ENCODE measurements at regions not wholly inside any gene's neighbourhood (a gene's known extent, or its start where the extent isn't known, plus 50 kb on each side); places are given as distances from the start of the nearest gene placed in this dataset.
"Not testable (repeated sequence)": the region's sequence is repeated elsewhere in the genome, so short reads cannot be mapped to it uniquely, and the experiment has no call there.

DNA sequence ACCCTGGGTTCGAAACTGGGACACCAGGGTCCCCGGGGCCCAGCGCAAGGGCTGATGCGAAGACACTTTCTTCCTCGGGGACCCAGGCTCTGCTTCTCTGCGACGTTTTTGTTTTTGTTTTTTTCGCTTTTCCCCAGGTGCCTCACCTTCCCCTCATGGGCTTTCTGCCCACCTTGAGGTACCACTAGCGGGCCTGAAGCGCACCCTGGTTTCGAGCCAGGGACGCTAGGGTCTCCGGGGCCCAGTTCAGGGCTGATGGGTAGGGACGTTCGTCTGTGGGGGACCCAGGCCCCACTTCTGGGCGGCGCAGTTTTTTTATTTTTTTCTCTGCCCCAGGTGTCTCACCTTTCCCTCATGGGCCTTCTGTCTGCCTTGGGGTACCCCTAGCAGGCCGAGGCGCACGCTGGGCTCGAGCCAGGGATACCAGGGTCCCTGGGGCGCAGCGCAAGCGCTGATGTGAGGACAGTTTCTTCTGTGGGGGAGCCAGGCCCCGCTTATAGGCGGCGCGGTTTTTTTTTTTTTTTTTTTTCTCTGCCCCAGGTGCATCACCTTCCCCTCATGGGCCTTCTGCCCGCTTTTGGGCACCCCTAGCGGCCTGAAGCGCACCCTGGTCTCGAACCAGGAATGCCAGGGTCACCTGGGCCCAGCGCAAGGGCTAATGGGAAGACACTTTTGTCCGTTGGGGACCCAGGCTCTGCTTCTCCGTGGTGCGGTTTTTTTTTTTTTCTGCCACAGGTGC is 166.8 kb upstream of the ZNG1F start:
- H3K27me3 ChIP-seq (ENCODE audit: control insufficient read depth, insufficient read depth, low read length); DNase-seq; H3K36me3 ChIP-seq (ENCODE audit: control insufficient read depth, insufficient read depth, low read length); H3K9me3 ChIP-seq (ENCODE audit: control insufficient read depth, insufficient read depth, low read length); H3K36me3 Mint-ChIP-seq; H3K27ac Mint-ChIP-seq; H3K27me3 Mint-ChIP-seq (ENCODE audit: low read depth in 2 of 2); H3K9me3 Mint-ChIP-seq; intact Hi-C loops (cut with micrococcal nuclease); H3K27ac ChIP-seq (ENCODE audit: low read length); ATAC-seq; H3K4me3 ChIP-seq (ENCODE audit: low read length): not testable (repeated sequence)
- peaks cover 6 to 16% of the 10 kb centered on the region in 2 donors for H3K4me1 Mint-ChIP-seq
- peaks cover 20% of the 10 kb centered on the region for H3K4me1 ChIP-seq (ENCODE audit: control insufficient read depth, insufficient read depth, low read length)
- no CpG with 5 or more reads among the region's 36 CpGs for WGBS (ENCODE audit: insufficient coverage)
- H3K4me3 Mint-ChIP-seq, result peak overlapping the region; percentile 69

DNA sequence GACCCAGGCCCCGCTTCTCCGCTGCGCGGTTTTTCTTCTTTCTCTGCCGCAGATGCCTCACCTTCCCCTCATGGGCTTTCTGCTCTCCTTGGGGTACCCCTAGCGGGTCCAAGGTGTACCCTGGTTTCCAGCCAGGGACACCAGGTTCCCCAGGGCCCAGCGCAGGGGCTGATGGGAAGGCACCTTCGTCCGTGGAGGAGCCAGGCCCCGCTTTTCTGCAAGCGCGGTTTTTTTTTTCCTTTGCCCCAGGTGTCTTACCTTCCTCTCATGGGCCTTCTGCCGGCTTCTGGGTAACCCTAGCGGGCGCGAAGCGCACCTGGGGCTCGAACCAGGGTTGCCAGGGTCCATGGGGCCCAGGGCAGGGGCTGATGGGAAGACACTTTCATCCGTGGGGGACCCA is 165.9 kb upstream of the ZNG1F start:
- peak in 1 of 2 donors; percentile 33 for DNase-seq
- intact Hi-C loops (cut with micrococcal nuclease); H3K9me3 ChIP-seq (ENCODE audit: control insufficient read depth, insufficient read depth, low read length); H3K27ac ChIP-seq (ENCODE audit: low read length); H3K36me3 ChIP-seq (ENCODE audit: control insufficient read depth, insufficient read depth, low read length); H3K9me3 Mint-ChIP-seq; H3K27me3 Mint-ChIP-seq (ENCODE audit: low read depth in 2 of 2); H3K36me3 Mint-ChIP-seq; ATAC-seq; H3K27me3 ChIP-seq (ENCODE audit: control insufficient read depth, insufficient read depth, low read length): not testable (repeated sequence)
- WGBS (ENCODE audit: insufficient coverage), result no CpG with 5 or more reads among the region's 19 CpGs
- Histone ChIP-seq H3K4me3 (ENCODE audit: low read length) (peak overlapping the region; percentile 13), H3K4me1 (ENCODE audit: control insufficient read depth, insufficient read depth, low read length) (peaks cover 20% of the 10 kb centered on the region)
- Mint-ChIP-seq H3K27ac (peak overlapping the region in 1 of 2 donors; percentile 70), H3K4me3 (peak overlapping the region; percentile 79), H3K4me1 (peaks cover 6 to 16% of the 10 kb centered on the region in 2 donors)

DNA sequence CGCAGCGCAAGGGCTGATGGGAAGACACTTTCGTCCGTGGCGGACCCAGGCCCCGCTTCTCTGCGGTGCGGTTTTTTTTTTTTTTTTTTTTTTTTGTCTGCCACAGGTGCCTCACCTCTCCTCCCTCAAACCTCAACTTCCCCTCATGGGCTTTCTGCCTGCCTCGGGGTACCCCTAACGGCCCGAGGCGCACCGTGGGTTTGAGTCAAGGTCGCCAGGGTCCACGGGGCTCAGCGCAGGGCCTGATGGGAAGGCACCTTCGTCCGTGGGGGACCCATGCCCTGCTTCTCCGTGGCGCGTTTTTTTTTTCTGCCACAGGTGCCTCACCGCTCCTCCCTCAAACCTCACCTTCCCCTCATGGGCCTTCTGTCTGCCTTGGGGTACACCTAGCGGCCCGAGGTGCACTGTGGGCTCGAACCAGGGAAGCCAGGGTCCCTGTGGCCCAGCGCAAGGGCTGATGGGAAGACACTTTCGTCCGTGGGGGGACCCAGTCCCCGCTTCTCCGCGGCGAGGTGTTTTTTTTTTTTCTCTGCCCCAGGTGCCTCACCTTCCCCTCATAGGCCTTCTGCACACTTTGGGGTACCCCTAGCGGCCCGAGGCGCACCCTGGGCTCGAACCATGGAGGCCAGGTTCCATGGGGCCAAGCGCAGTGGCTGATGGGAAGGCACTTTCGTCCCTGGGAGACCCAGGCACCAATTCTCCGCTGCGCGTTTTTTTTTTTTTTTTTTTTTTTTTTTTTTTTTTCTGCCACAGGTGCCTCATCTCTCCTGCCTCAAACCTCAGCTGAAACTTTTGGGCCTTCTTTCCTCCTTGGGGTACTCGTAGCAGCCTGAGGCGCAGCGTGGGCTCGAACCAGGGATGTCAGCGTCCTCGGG is 165.2 kb upstream of the ZNG1F start:
- intact Hi-C loops (cut with micrococcal nuclease); ATAC-seq; H3K27ac ChIP-seq (ENCODE audit: low read length); H3K9me3 Mint-ChIP-seq; H3K36me3 Mint-ChIP-seq; H3K27me3 ChIP-seq (ENCODE audit: control insufficient read depth, insufficient read depth, low read length); H3K9me3 ChIP-seq (ENCODE audit: control insufficient read depth, insufficient read depth, low read length); H3K36me3 ChIP-seq (ENCODE audit: control insufficient read depth, insufficient read depth, low read length); H3K27me3 Mint-ChIP-seq (ENCODE audit: low read depth in 2 of 2): not testable (repeated sequence)
- peaks cover 6 to 15% of the 10 kb centered on the region in 2 donors for H3K4me1 Mint-ChIP-seq
- H3K27ac Mint-ChIP-seq, result peak overlapping the region in 1 of 2 donors; percentile 70
- peak overlapping the region; percentile 79 for H3K4me3 Mint-ChIP-seq
- WGBS (ENCODE audit: insufficient coverage), result 0% methylated on average over 6 of the region's 47 CpGs
- Histone ChIP-seq H3K4me1 (ENCODE audit: control insufficient read depth, insufficient read depth, low read length) (peaks cover 20% of the 10 kb centered on the region), H3K4me3 (ENCODE audit: low read length) (peak overlapping the region; percentile 28)
- DNase-seq, result peak in 1 of 2 donors; percentile 23

DNA sequence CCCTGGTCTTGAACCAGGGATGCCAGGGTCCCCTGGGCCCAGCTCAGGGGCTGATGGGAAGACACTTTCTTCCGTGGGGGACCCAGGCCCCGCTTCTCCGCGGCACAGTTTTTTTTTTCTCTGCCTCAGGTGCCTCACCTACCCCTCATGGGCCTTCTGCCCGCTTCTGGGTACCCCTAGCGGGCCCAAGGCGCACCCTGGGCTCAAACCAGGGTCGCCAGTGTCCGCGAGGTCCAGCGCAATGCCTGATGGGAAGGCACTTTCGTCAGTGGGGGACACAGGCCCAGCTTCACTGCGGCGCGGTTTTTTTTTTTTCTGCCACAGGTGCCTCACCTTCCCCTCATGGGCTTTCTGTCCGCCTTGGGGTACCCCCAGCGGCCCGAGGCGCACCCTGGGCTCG is 163.9 kb upstream of the ZNG1F start:
- H3K4me3 Mint-ChIP-seq; H3K4me1 Mint-ChIP-seq; ATAC-seq; H3K27ac ChIP-seq (ENCODE audit: low read length); H3K9me3 Mint-ChIP-seq; H3K9me3 ChIP-seq (ENCODE audit: control insufficient read depth, insufficient read depth, low read length); H3K27me3 ChIP-seq (ENCODE audit: control insufficient read depth, insufficient read depth, low read length); intact Hi-C loops (cut with micrococcal nuclease); H3K36me3 Mint-ChIP-seq; H3K4me3 ChIP-seq (ENCODE audit: low read length); H3K27ac Mint-ChIP-seq; H3K36me3 ChIP-seq (ENCODE audit: control insufficient read depth, insufficient read depth, low read length); H3K27me3 Mint-ChIP-seq (ENCODE audit: low read depth in 2 of 2): not testable (repeated sequence)
- peak in 1 of 2 donors; percentile 1 for DNase-seq
- H3K4me1 ChIP-seq (ENCODE audit: control insufficient read depth, insufficient read depth, low read length), result peaks cover 20% of the 10 kb centered on the region
- WGBS (ENCODE audit: insufficient coverage), result 54% methylated on average over 4 of the region's 20 CpGs

DNA sequence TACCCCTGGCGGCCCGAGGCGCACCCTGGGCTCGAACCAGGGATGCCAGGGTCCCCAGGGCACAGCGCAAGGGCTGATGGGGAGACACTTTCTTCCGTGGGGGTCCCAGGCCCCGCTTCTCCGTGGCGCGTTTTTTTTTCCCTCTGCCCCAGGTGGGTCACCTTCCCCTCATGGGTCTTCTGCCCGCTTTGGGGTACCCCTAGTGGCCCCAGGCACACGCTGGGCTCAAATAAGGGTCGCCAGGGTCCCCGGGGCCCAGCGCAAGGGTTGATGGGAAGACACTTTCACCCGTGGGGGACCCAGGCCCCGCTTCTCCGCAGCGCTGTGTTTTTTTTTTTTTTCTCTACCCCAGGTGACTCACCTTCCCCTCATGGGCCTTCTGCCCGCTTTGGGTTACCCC is 163.3 kb upstream of the ZNG1F start:
- H3K27me3 ChIP-seq (ENCODE audit: control insufficient read depth, insufficient read depth, low read length); H3K36me3 Mint-ChIP-seq; H3K4me1 Mint-ChIP-seq; H3K27ac ChIP-seq (ENCODE audit: low read length); H3K27me3 Mint-ChIP-seq (ENCODE audit: low read depth in 2 of 2); intact Hi-C loops (cut with micrococcal nuclease); H3K9me3 Mint-ChIP-seq; H3K4me3 ChIP-seq (ENCODE audit: low read length); H3K27ac Mint-ChIP-seq; H3K9me3 ChIP-seq (ENCODE audit: control insufficient read depth, insufficient read depth, low read length); H3K36me3 ChIP-seq (ENCODE audit: control insufficient read depth, insufficient read depth, low read length); DNase-seq; ATAC-seq; H3K4me3 Mint-ChIP-seq: not testable (repeated sequence)
- 90% methylated on average over 13 of the region's 20 CpGs for WGBS (ENCODE audit: insufficient coverage)
- peaks cover 15% of the 10 kb centered on the region for H3K4me1 ChIP-seq (ENCODE audit: control insufficient read depth, insufficient read depth, low read length)

DNA sequence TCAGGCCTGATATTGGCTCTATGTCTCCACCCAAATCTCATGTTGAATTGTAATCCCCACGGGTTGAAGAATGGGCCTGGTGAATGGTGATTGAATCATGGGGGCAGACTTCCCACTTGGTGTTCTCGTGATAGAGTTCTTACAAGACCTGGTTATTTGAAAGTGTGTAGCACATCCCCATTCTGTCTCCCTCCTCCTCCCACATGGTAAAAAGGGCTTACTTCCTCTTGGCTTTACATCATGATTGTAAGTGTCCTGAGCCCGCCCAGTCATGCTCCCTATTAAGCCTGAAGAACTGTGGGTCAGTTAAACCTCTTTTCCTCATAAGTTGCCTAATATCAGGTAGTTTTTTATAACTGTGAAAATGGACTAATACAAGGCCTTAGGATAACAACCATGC is 158.8 kb upstream of the ZNG1F start:
- H3K27ac ChIP-seq (ENCODE audit: low read length); H3K4me1 ChIP-seq (ENCODE audit: control insufficient read depth, insufficient read depth, low read length); H3K36me3 Mint-ChIP-seq; H3K9me3 ChIP-seq (ENCODE audit: control insufficient read depth, insufficient read depth, low read length); H3K4me3 Mint-ChIP-seq; DNase-seq; H3K9me3 Mint-ChIP-seq; H3K4me1 Mint-ChIP-seq; H3K36me3 ChIP-seq (ENCODE audit: control insufficient read depth, insufficient read depth, low read length); H3K4me3 ChIP-seq (ENCODE audit: low read length); intact Hi-C loops (cut with micrococcal nuclease); H3K27me3 ChIP-seq (ENCODE audit: control insufficient read depth, insufficient read depth, low read length); H3K27ac Mint-ChIP-seq; H3K27me3 Mint-ChIP-seq (ENCODE audit: low read depth in 2 of 2); ATAC-seq: not testable (repeated sequence)
- WGBS (ENCODE audit: insufficient coverage), result no CpG with 5 or more reads among the region's 3 CpGs

DNA sequence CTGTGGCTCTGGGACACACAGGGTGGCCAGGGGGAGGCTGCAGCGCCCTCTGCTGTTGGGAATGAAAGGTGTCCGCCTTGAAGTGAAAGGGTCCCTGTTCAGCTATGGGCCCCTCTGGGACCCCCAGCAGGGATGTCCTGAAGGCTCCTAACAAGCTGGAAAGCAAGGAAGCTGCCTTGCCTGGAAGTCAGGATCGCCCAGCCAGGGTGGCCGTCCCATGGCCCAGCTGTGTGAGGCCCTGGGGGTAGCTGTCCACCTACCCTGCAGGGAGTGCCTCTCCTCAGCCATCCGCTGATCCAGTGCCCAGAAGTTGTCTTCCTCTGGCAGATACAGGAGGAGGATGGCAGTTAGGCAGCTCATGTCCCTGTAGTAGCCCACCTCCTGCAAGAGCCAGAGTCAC is 143.4 kb upstream of the ZNG1F start:
- H3K27ac Mint-ChIP-seq; DNase-seq; H3K27ac ChIP-seq (ENCODE audit: low read length); ATAC-seq; H3K36me3 Mint-ChIP-seq; intact Hi-C loops (cut with micrococcal nuclease); H3K27me3 Mint-ChIP-seq (ENCODE audit: low read depth in 2 of 2); H3K9me3 ChIP-seq (ENCODE audit: control insufficient read depth, insufficient read depth, low read length); H3K4me1 Mint-ChIP-seq; H3K4me3 Mint-ChIP-seq; H3K9me3 Mint-ChIP-seq; H3K4me3 ChIP-seq (ENCODE audit: low read length); H3K27me3 ChIP-seq (ENCODE audit: control insufficient read depth, insufficient read depth, low read length); H3K4me1 ChIP-seq (ENCODE audit: control insufficient read depth, insufficient read depth, low read length); H3K36me3 ChIP-seq (ENCODE audit: control insufficient read depth, insufficient read depth, low read length): not testable (repeated sequence)
- WGBS (ENCODE audit: insufficient coverage), result no CpG with 5 or more reads among the region's 5 CpGs
